SJCRH30 (cell line): ENCODE measurements at regions not wholly inside any gene's neighbourhood (a gene's known extent, or its start where the extent isn't known, plus 50 kb on each side); places are given as distances from the start of the nearest gene placed in this dataset.
"Not testable (repeated sequence)": the region's sequence is repeated elsewhere in the genome, so short reads cannot be mapped to it uniquely, and the experiment has no call there.

ENCODE experiments used
- DNase-seq, 2 experiments: peaks; one replicate each; pipeline ENCODE4 v3.0.0-alpha.2; 2015 to 2020
- H3K27ac ChIP-seq: fragments of 250-450 bp; sonication (Bioruptor Pico); 2 replicates; pipeline ENCODE4 v1.5.1; 2020; ENCODE audit warnings: mild to moderate bottlenecking, moderate library complexity
- H3K27me3 ChIP-seq: fragments of 250-450 bp; sonication (Bioruptor Pico); 2 replicates; pipeline ENCODE4 v1.5.1; 2020; ENCODE audit warnings: mild to moderate bottlenecking, moderate library complexity
- H3K36me3 ChIP-seq: fragments of 250-450 bp; sonication (Bioruptor Pico); 2 replicates; pipeline ENCODE4 v1.5.1; 2020; ENCODE audit warnings: mild to moderate bottlenecking, moderate library complexity
- H3K4me1 ChIP-seq: fragments of 250-450 bp; sonication (Bioruptor Pico); 2 replicates; pipeline ENCODE4 v1.5.1; 2020; ENCODE audit warnings: mild to moderate bottlenecking, moderate library complexity
- H3K4me3 ChIP-seq: fragments of 250-450 bp; sonication (Bioruptor Pico); 2 replicates; pipeline ENCODE4 v1.5.1; 2020; ENCODE audit warnings: mild to moderate bottlenecking, moderate library complexity
- H3K9me3 ChIP-seq: fragments of 250-450 bp; sonication (Bioruptor Pico); replicated peaks from 2 replicates; pipeline ENCODE4 v1.5.1; 2020; ENCODE audit warnings: mild to moderate bottlenecking, moderate library complexity

- H3K4me1 ChIP-seq, H3K9me3 ChIP-seq, H3K27me3 ChIP-seq, H3K4me3 ChIP-seq, H3K27ac ChIP-seq, H3K36me3 ChIP-seq, DNase-seq: not testable (repeated sequence)
These were observed 68.5 kb upstream of the GPC4 start for GRCh38 chrX:133483771-133484170.

DNA sequence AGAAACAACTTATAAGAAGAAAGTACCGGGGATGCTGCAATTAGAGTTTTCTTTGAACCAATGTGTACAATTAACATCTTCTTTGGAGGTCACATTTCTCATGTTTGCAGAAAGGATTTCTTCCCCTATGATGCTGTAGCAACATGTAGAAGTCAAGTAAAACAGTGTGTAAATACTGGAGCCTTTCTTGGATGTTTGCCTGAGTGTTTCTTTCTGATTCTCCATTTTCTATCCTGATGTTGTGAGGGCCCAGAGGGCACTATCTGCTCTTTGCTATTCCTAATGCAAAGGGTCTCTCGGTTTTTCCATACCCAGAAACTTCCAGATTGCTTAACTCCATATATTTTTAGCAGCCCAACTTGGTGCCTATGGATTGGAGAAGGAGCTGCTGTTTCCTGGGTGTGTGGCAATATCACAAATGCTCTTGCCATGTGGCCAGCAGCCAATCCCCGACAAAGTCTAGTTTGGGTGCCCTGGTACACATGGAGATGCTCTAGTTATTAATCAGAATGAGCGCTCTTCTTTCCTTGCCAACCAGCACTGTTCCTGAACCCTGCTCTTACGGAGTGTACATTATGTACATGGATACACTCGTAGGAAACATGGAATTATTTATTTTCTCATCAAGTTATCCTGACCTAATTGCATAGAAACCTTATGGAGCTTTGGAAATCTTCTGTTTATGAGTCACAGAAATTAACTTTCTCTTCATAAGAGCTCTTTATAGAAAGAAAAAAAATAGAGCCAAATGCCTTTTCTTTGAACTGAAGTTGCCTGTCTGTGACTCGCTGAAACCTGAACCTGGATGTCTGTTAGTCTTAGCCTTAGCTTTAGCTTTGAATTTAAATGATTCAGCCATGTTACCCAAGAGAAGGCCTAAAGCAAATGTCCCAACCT lies 67.0 kb upstream of the GPC4 start:
- no peaks in the 10 kb centered on the region for H3K4me1 ChIP-seq
- no peak for DNase-seq
- no peak overlapping the region for H3K4me3 ChIP-seq
- no peaks in the 10 kb centered on the region for H3K9me3 ChIP-seq
- H3K27me3 ChIP-seq = no peaks in the 10 kb centered on the region
- H3K36me3 ChIP-seq = no peaks in the 10 kb centered on the region
- H3K27ac ChIP-seq = no peak overlapping the region

DNA sequence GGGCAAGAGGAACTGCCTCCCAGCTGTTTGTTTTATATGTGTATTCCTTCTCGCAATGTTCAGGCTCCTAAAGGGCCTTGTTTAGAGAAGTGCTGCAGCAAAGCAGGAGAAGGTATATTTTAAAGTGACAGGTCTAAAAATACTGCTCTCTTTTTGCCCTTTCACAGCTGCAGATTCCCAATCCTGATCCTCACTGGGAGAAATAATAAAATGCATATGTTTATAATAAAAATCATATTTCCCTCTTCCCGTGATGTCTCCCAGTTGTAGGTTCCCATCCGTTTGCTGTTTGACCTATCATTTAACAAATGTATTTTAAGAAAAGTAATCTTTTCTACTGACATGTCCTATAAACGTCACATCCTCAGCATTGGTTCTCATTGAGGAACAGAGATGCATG lies 62.7 kb upstream of the GPC4 start:
- Histone ChIP-seq H3K27me3 (no peaks in the 10 kb centered on the region), H3K9me3 (no peaks in the 10 kb centered on the region), H3K27ac (no peak overlapping the region), H3K4me1 (no peaks in the 10 kb centered on the region), H3K36me3 (no peaks in the 10 kb centered on the region), H3K4me3 (no peak overlapping the region)
- DNase-seq = no peak

GRCh38 chrX:133475953-133476352 lies 60.7 kb upstream of the GPC4 start:
- Histone ChIP-seq H3K27ac (no peak overlapping the region), H3K9me3 (no peaks in the 10 kb centered on the region), H3K4me1 (no peaks in the 10 kb centered on the region), H3K4me3 (no peak overlapping the region), H3K36me3 (no peaks in the 10 kb centered on the region), H3K27me3 (no peaks in the 10 kb centered on the region)
- DNase-seq = no peak

- Histone ChIP-seq H3K4me3 (no peak overlapping the region), H3K9me3 (no peaks in the 10 kb centered on the region), H3K4me1 (no peaks in the 10 kb centered on the region), H3K27me3 (no peaks in the 10 kb centered on the region), H3K27ac (no peak overlapping the region), H3K36me3 (no peaks in the 10 kb centered on the region)
- DNase-seq = no peak
These were observed 60.2 kb upstream of the GPC4 start for GRCh38 chrX:133475521-133475920.

GRCh38 chrX:133474574-133474973 lies 59.3 kb upstream of the GPC4 start:
- H3K27me3 ChIP-seq = no peaks in the 10 kb centered on the region
- H3K27ac ChIP-seq = no peak overlapping the region
- no peaks in the 10 kb centered on the region for H3K36me3 ChIP-seq
- no peak overlapping the region for H3K4me3 ChIP-seq
- no peaks in the 10 kb centered on the region for H3K9me3 ChIP-seq
- DNase-seq = no peak
- H3K4me1 ChIP-seq = no peaks in the 10 kb centered on the region

DNA sequence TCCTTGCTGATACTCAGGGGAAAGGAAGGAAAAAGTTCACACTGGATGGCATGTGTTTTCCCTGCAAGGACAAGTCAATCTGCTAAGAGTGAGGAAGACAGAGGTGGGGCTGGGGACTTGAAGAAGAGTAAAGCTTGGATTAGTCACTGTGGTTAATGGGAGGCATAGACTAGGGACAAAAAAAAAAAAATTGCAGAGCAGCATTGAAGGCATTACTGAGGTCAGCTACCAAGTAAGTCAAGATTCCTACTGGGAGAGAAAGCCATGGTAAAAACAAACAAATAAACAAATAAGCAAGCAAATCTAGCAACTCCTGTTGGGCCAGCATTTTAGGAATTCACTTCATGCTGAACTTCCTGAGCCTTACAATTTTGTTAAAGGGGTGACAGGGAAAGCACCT lies 58.2 kb upstream of the GPC4 start:
- Histone ChIP-seq H3K36me3 (no peaks in the 10 kb centered on the region), H3K27ac (no peak overlapping the region), H3K9me3 (no peaks in the 10 kb centered on the region), H3K4me3 (no peak overlapping the region), H3K4me1 (no peaks in the 10 kb centered on the region), H3K27me3 (no peaks in the 10 kb centered on the region)
- no peak for DNase-seq

DNA sequence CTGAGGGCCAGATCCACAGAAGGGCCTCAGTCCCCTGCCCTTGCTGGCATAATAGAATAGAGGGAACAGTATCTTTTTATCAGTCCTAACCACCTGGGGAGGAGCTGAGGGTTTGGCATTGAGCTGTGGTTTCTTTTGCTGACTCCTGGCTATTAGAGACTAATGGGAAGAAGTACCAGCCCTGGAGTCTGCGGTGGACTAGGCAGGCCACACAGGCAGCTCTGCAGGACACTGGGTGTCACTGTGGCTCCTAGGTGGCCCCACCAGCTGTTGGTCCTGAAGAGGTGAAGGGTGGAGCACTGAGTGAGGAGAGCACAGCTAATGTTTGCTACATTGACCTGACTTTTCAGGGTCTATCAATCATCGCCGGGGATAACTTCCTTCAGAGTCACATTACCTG lies 52.8 kb upstream of the GPC4 start:
- peak; percentile 45 to 55 for DNase-seq
- H3K27ac ChIP-seq = no peak overlapping the region
- H3K27me3 ChIP-seq = no peaks in the 10 kb centered on the region
- no peaks in the 10 kb centered on the region for H3K36me3 ChIP-seq
- no peaks in the 10 kb centered on the region for H3K9me3 ChIP-seq
- no peak overlapping the region for H3K4me3 ChIP-seq
- no peaks in the 10 kb centered on the region for H3K4me1 ChIP-seq

- H3K9me3 ChIP-seq = no peaks in the 10 kb centered on the region
- H3K27me3 ChIP-seq = no peaks in the 10 kb centered on the region
- DNase-seq = no peak
- no peak overlapping the region for H3K27ac ChIP-seq
- no peak overlapping the region for H3K4me3 ChIP-seq
- H3K4me1 ChIP-seq = no peaks in the 10 kb centered on the region
- no peaks in the 10 kb centered on the region for H3K36me3 ChIP-seq
These were observed 50.0 kb upstream of the GPC4 start for GRCh38 chrX:133465254-133465653.
